Epidermal melanocyte (primary cell): ENCODE measurements at regions not wholly inside any gene's neighbourhood (a gene's known extent, or its start where the extent isn't known, plus 50 kb on each side); places are given as distances from the start of the nearest gene placed in this dataset.

Experiments
- DNase-seq: peaks from one replicate; pipeline ENCODE4 v3.0.0; 2011; ENCODE audit warnings: low spot score; ENCODE audit not compliant: insufficient read length

- no peak for DNase-seq
Measured at GRCh38 chr7:85593355-85593754, 406.5 kb upstream of the SEMA3D start.

GRCh38 chr7:85587785-85588184, 400.9 kb upstream of the SEMA3D start:
- DNase-seq = no peak

GRCh38 chr7:85586091-85586490, 399.2 kb upstream of the SEMA3D start:
- DNase-seq = no peak

- DNase-seq = no peak
Measured at GRCh38 chr7:85583131-85583953, 396.5 kb upstream of the SEMA3D start.

GRCh38 chr7:85573844-85574243, 387.0 kb upstream of the SEMA3D start:
- no peak for DNase-seq

- DNase-seq = no peak
Measured at GRCh38 chr7:85573346-85573745, 386.5 kb upstream of the SEMA3D start.

GRCh38 chr7:85570898-85571297, 384.0 kb upstream of the SEMA3D start:
- no peak for DNase-seq

- no peak for DNase-seq
Measured at GRCh38 chr7:85567983-85568382, 381.1 kb upstream of the SEMA3D start.

GRCh38 chr7:85566095-85566794, 379.4 kb upstream of the SEMA3D start:
- no peak for DNase-seq

- DNase-seq = no peak
Measured at GRCh38 chr7:85565276-85565675, 378.4 kb upstream of the SEMA3D start.

GRCh38 chr7:85564861-85565260, 378.0 kb upstream of the SEMA3D start:
- no peak for DNase-seq

GRCh38 chr7:85561706-85562105, 374.9 kb upstream of the SEMA3D start:
- no peak for DNase-seq

- DNase-seq = no peak
Measured at GRCh38 chr7:85554236-85555178, 367.7 kb upstream of the SEMA3D start.

- DNase-seq = no peak
Measured at GRCh38 chr7:85535974-85536729, 349.3 kb upstream of the SEMA3D start.

GRCh38 chr7:85529831-85530230, 343.0 kb upstream of the SEMA3D start:
- no peak for DNase-seq

- DNase-seq = no peak
Measured at GRCh38 chr7:85529201-85529600, 342.3 kb upstream of the SEMA3D start.

- DNase-seq = no peak
Measured at GRCh38 chr7:85528581-85528980, 341.7 kb upstream of the SEMA3D start.

GRCh38 chr7:85525676-85526075, 338.8 kb upstream of the SEMA3D start:
- no peak for DNase-seq

- no peak for DNase-seq
Measured at GRCh38 chr7:85522070-85522469, 335.2 kb upstream of the SEMA3D start.

GRCh38 chr7:85521108-85521694, 334.3 kb upstream of the SEMA3D start:
- no peak for DNase-seq

GRCh38 chr7:85520175-85520574, 333.3 kb upstream of the SEMA3D start:
- no peak for DNase-seq
